CD4-positive, alpha-beta T cell (primary cell): ENCODE measurements at regions not wholly inside any gene's neighbourhood (a gene's known extent, or its start where the extent isn't known, plus 50 kb on each side); places are given as distances from the start of the nearest gene placed in this dataset.

Experiments used
- ATAC-seq: fragments of 200-7000 bp; cut with Tn5 transposase; one replicate; pipeline ENCODE4 v1.10.0; 2022; ENCODE audit warnings: mild to moderate bottlenecking; ENCODE audit not compliant: poor library complexity
- CTCF ChIA-PET: fragments of 350-600 bp; sonication (Branson Sonifier 250); formaldehyde crosslinking; loops from one replicate; lab custom pipeline; 2021; ENCODE audit warnings: antibody characterized with exemption, inconsistent platforms; lab: Charles Lee
- POLR2A ChIA-PET: fragments of 350-600 bp; sonication (Branson Sonifier 250); formaldehyde crosslinking; loops from one replicate; lab custom pipeline; 2021; ENCODE audit warnings: antibody characterized with exemption, inconsistent platforms; lab: Charles Lee
- DNase-seq, 14 experiments: peaks; one replicate each; pipeline ENCODE4 v3.0.0-alpha.2; 2013 to 2020; ENCODE audit warnings: mixed read lengths in 2 of 14
- H3K27ac ChIP-seq, 2 donors: one replicate each; pipeline versions ENCODE4 v1.5.1 to v1.7.0; 2013; ENCODE audit warnings: low read length in 2 of 2, low read depth in 1 of 2, mild to moderate bottlenecking in 1 of 2
- H3K27me3 ChIP-seq, 2 experiments: 1 replicate in 1 of 2; 2 replicates in 1 of 2; pipeline versions ENCODE4 v1.6.1 to v1.7.0; 2013; ENCODE audit warnings: low read length in 2 of 2, control low read depth in 1 of 2, mild to moderate bottlenecking in 1 of 2, moderate library complexity in 1 of 2; ENCODE audit not compliant: insufficient read depth in 2 of 2, control insufficient read depth in 1 of 2
- H3K36me3 ChIP-seq: one replicate; pipeline ENCODE4 v1.6.1; 2013; ENCODE audit warnings: low read length, control low read depth; ENCODE audit not compliant: insufficient read depth
- H3K4me1 ChIP-seq: one replicate; pipeline ENCODE4 v1.6.1; 2013; ENCODE audit warnings: low read length, control low read depth; ENCODE audit not compliant: insufficient read depth
- H3K4me3 ChIP-seq: one replicate; pipeline ENCODE4 v1.5.1; 2013; ENCODE audit warnings: mild to moderate bottlenecking, low read length, moderate library complexity
- H3K9me3 ChIP-seq, 2 experiments: 1 replicate in 1 of 2; 2 replicates in 1 of 2; pipeline versions ENCODE4 v1.6.1 to v1.7.0; 2013; ENCODE audit warnings: low read length in 2 of 2, mild to moderate bottlenecking in 2 of 2, control low read depth in 1 of 2, moderate library complexity in 1 of 2; ENCODE audit not compliant: control insufficient read depth in 1 of 2, insufficient read depth in 1 of 2
- H3K27ac Mint-ChIP-seq: one replicate; pipeline ENCODE4 v1.8.0; 2020; ENCODE audit warnings: mixed read lengths
- H3K27me3 Mint-ChIP-seq: one replicate; pipeline ENCODE4 v1.8.0; 2021; ENCODE audit warnings: mixed read lengths
- H3K36me3 Mint-ChIP-seq: one replicate; pipeline ENCODE4 v1.8.0; 2021; ENCODE audit warnings: low read depth, mixed read lengths
- H3K4me1 Mint-ChIP-seq: one replicate; pipeline ENCODE4 v1.8.0; 2021; ENCODE audit warnings: low read depth, mixed read lengths
- H3K4me3 Mint-ChIP-seq: one replicate; pipeline ENCODE4 v1.8.0; 2020; ENCODE audit warnings: mild to moderate bottlenecking, mixed read lengths
- H3K9me3 Mint-ChIP-seq: one replicate; pipeline ENCODE4 v1.8.0; 2020; ENCODE audit warnings: mixed read lengths
- intact Hi-C, 2 experiments: fragments of 100-400 bp; cut with DNase I in 1 of 2; cut with micrococcal nuclease in 1 of 2; formaldehyde crosslinking; loops; one replicate each; pipeline versions ENCODE4 v1.15.1 to v1.9.0; 2023 to 2025; cut with DNase I, micrococcal nuclease
- TF ChIP-seq, protein P1 (sequence below): fragments of 200-600 bp; IDR thresholded peaks from one replicate; pipeline ENCODE4 v1.8.0; 2022; ENCODE audit warnings: antibody characterized with exemption, mild to moderate bottlenecking

DNA sequence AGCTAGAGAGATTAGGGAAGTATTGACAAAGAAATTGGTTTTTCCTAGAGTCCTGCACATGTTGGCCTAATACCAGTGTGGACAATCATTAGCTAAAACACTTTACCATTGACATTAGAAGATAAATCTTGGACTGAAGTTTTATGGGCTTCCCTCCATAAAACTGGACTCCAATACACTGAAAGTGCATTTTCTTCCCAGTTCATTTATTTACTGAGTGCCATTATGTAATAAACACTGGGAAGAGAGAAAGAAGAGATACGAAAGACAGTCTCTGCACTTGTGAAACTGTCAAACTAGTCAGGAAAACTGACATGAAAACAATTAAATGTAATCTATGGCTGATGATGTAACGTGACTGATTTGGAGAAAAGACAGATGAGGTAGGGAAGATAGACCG, 539.3 kb downstream of the ZNF608 start:
- ChIA-PET CTCF (no interaction called here), POLR2A (no interaction called here)
- H3K27ac ChIP-seq, result no peak overlapping the region
- DNase-seq, result no peak
- TF ChIP-seq, protein P1, sequence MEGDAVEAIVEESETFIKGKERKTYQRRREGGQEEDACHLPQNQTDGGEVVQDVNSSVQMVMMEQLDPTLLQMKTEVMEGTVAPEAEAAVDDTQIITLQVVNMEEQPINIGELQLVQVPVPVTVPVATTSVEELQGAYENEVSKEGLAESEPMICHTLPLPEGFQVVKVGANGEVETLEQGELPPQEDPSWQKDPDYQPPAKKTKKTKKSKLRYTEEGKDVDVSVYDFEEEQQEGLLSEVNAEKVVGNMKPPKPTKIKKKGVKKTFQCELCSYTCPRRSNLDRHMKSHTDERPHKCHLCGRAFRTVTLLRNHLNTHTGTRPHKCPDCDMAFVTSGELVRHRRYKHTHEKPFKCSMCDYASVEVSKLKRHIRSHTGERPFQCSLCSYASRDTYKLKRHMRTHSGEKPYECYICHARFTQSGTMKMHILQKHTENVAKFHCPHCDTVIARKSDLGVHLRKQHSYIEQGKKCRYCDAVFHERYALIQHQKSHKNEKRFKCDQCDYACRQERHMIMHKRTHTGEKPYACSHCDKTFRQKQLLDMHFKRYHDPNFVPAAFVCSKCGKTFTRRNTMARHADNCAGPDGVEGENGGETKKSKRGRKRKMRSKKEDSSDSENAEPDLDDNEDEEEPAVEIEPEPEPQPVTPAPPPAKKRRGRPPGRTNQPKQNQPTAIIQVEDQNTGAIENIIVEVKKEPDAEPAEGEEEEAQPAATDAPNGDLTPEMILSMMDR, result no peak
- peaks cover 0 to 11% of the 10 kb centered on the region in 2 experiments for H3K9me3 ChIP-seq
- H3K4me3 ChIP-seq, result no peak overlapping the region
- no peaks in the 10 kb centered on the region for H3K36me3 ChIP-seq
- ATAC-seq, result no peak
- H3K27me3 Mint-ChIP-seq, result no peaks in the 10 kb centered on the region
- intact Hi-C loops, result no loop called here
- H3K27me3 ChIP-seq, result no peaks in the 10 kb centered on the region
- no peaks in the 10 kb centered on the region for H3K36me3 Mint-ChIP-seq
- H3K4me1 Mint-ChIP-seq, result no peaks in the 10 kb centered on the region
- H3K4me3 Mint-ChIP-seq, result no peak overlapping the region
- no peak overlapping the region for H3K27ac Mint-ChIP-seq
- H3K9me3 Mint-ChIP-seq, result peaks cover 12% of the 10 kb centered on the region
- no peaks in the 10 kb centered on the region for H3K4me1 ChIP-seq

DNA sequence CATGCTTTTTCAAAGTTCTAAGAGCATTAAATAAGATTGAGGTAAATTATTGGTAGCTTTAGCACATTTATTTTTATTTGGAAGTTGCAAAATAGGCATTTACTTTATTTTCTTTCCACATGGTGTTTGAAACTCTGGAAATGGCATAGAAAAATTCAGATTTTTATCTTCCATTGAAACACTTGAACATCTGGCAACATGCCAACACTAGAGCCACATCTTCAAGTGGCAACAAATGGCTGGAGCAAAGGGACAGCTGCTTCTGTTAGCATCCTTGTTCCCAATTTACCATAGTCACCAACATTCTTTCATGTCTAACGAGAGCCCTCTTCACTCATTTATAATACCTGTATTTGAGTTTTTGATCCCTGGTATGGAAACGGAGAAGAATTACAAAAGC, 539.9 kb downstream of the ZNF608 start:
- H3K9me3 ChIP-seq, result peaks cover 0 to 11% of the 10 kb centered on the region in 2 experiments

DNA sequence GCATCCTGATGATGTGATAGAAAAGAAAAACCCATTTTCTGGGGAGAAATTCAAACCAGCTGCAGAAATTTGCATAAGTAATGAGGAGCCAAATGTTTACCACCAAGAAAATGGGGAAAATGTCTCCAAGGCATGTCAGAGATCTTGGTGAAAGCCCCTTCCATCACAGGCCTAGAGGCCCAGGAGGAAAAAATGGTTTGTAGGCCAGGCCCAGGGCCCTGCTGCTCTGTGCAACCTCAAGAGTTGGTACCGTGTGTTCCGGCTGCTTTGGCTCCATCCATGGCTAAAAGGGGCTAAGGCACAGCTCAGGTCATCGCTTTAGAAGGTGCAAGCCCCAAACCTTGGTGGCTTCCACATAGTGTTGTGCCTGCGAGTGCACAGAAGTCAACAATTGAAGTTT, 543.1 kb downstream of the ZNF608 start:
- H3K27ac ChIP-seq, result no peak overlapping the region
- H3K9me3 Mint-ChIP-seq, result peaks cover 10% of the 10 kb centered on the region
- no peaks in the 10 kb centered on the region for H3K4me1 ChIP-seq
- peaks cover 0 to 18% of the 10 kb centered on the region in 2 experiments for H3K9me3 ChIP-seq
- no peaks in the 10 kb centered on the region for H3K36me3 Mint-ChIP-seq
- no peaks in the 10 kb centered on the region for H3K36me3 ChIP-seq
- ChIA-PET CTCF (no interaction called here), POLR2A (no interaction called here)
- no peaks in the 10 kb centered on the region for H3K4me1 Mint-ChIP-seq
- no peak overlapping the region for H3K27ac Mint-ChIP-seq
- ATAC-seq (no peak), DNase-seq (no peak)
- intact Hi-C loops, result no loop called here
- H3K27me3 ChIP-seq, result no peaks in the 10 kb centered on the region
- TF ChIP-seq, protein P1, result no peak
- H3K4me3 Mint-ChIP-seq, result no peak overlapping the region
- H3K27me3 Mint-ChIP-seq, result no peaks in the 10 kb centered on the region
- no peak overlapping the region for H3K4me3 ChIP-seq

More for the DNA sequence above, 539.9 kb downstream of the ZNF608 start:
- DNase-seq, result no peak
- Histone ChIP-seq H3K27ac (no peak overlapping the region), H3K4me3 (no peak overlapping the region), H3K4me1 (no peaks in the 10 kb centered on the region), H3K27me3 (no peaks in the 10 kb centered on the region), H3K36me3 (no peaks in the 10 kb centered on the region)
- TF ChIP-seq, protein P1, result no peak
- no peaks in the 10 kb centered on the region for H3K27me3 Mint-ChIP-seq
- CTCF ChIA-PET, result no interaction called here
- H3K36me3 Mint-ChIP-seq, result no peaks in the 10 kb centered on the region
- no peak overlapping the region for H3K27ac Mint-ChIP-seq
- no peak overlapping the region for H3K4me3 Mint-ChIP-seq
- intact Hi-C loops, result no loop called here
- POLR2A ChIA-PET, result no interaction called here
- no peaks in the 10 kb centered on the region for H3K4me1 Mint-ChIP-seq
- H3K9me3 Mint-ChIP-seq, result peaks cover 12% of the 10 kb centered on the region
- no peak for ATAC-seq
